AG04449 (cell line): ENCODE measurements at regions not wholly inside any gene's neighbourhood (a gene's known extent, or its start where the extent isn't known, plus 50 kb on each side); places are given as distances from the start of the nearest gene placed in this dataset.

Experiments
- CTCF ChIA-PET: fragments of 350-600 bp; formaldehyde crosslinking; extraction: SDS; loops from one replicate; lab custom pipeline; 2021; ENCODE audit warnings: antibody characterized with exemption; lab: Yijun Ruan, JAX
- POLR2A ChIA-PET: fragments of 400-600, 350-600 bp; formaldehyde crosslinking; extraction: SDS; loops from one replicate; lab custom pipeline; 2020; ENCODE audit warnings: antibody characterized with exemption, inconsistent platforms; lab: Yijun Ruan, JAX
- DNase-seq: peaks from one replicate; pipeline ENCODE4 v3.0.0-alpha.2; 2010; ENCODE audit warnings: low read depth, low spot score
- H3K4me3 ChIP-seq: 2 replicates; pipeline ENCODE4 v1.5.1; 2011; ENCODE audit warnings: low read depth, mild to moderate bottlenecking, control low read depth, low read length
- CTCF ChIP-seq: IDR thresholded peaks from one replicate; pipeline ENCODE4 v1.5.1; 2011; ENCODE audit warnings: mild to moderate bottlenecking, moderate library complexity, low read length, control low read depth, inconsistent platforms; ENCODE audit not compliant: insufficient read depth; ENCODE audit errors: missing control alignments

- POLR2A ChIA-PET, result no interaction called here
These were observed 239.1 kb upstream of the HABP2 start for GRCh38 chr10:113313722-113314121.

GRCh38 chr10:113316506-113316905, 236.3 kb upstream of the HABP2 start:
- ChIA-PET POLR2A (no interaction called here), CTCF (interaction anchor here (1.5 kb wide), 1 partner anchor 9 kb away, joined by 3 read pairs; no protein-coding TSS in a partner anchor)
- no peak for DNase-seq
- no peak overlapping the region for H3K4me3 ChIP-seq
- no peak for TF ChIP-seq CTCF

More at GRCh38 chr10:113313722-113314121, 239.1 kb upstream of the HABP2 start:
- CTCF ChIA-PET, result interaction anchor here (1.1 kb wide), 1 partner anchor 16 kb away, joined by 3 read pairs; no protein-coding TSS in a partner anchor
- no peak for TF ChIP-seq CTCF
- no peak overlapping the region for H3K4me3 ChIP-seq
- DNase-seq, result no peak

- H3K4me3 ChIP-seq, result no peak overlapping the region
- DNase-seq, result no peak
- CTCF ChIA-PET, result interaction anchor here (1.5 kb wide), 1 partner anchor 8 kb away, joined by 3 read pairs; no protein-coding TSS in a partner anchor
- POLR2A ChIA-PET, result no interaction called here
- no peak for TF ChIP-seq CTCF
These were observed 235.4 kb upstream of the HABP2 start for GRCh38 chr10:113317489-113317888.

GRCh38 chr10:113319479-113319878, 233.4 kb upstream of the HABP2 start:
- no peak for DNase-seq
- ChIA-PET CTCF (interaction anchor here (1.5 kb wide), 1 partner anchor 12 kb away, joined by 4 read pairs; no protein-coding TSS in a partner anchor), POLR2A (no interaction called here)
- H3K4me3 ChIP-seq, result no peak overlapping the region
- TF ChIP-seq CTCF, result no peak

- no peak overlapping the region for H3K4me3 ChIP-seq
- ChIA-PET POLR2A (no interaction called here), CTCF (interaction anchor here (1.5 kb wide), 1 partner anchor 11 kb away, joined by 4 read pairs; no protein-coding TSS in a partner anchor)
- TF ChIP-seq CTCF, result no peak
- DNase-seq, result no peak
These were observed 232.6 kb upstream of the HABP2 start for GRCh38 chr10:113320211-113320610.

- CTCF ChIA-PET, result no interaction called here
- DNase-seq, result no peak
- POLR2A ChIA-PET, result interaction anchor here (0.8 kb wide), 1 partner anchor 61 kb away, joined by 3 read pairs; no protein-coding TSS in a partner anchor
- no peak overlapping the region for H3K4me3 ChIP-seq
- TF ChIP-seq CTCF, result no peak
These were observed 231.9 kb upstream of the HABP2 start for GRCh38 chr10:113320987-113321386.
